Activated naive CD4-positive, alpha-beta T cell treated with anti-CD3 and anti-CD28 coated beads, Interleukin-2, amount 50 U/mL, for 24 hours (primary cell): ENCODE measurements at regions not wholly inside any gene's neighbourhood (a gene's known extent, or its start where the extent isn't known, plus 50 kb on each side); places are given as distances from the start of the nearest gene placed in this dataset.

ENCODE experiments used
- H3K27ac Mint-ChIP-seq: one replicate; pipeline ENCODE4 v1.8.0; 2021; ENCODE audit warnings: mild to moderate bottlenecking, mixed read lengths
- H3K27me3 Mint-ChIP-seq: one replicate; pipeline ENCODE4 v1.8.0; 2021; ENCODE audit warnings: mixed read lengths
- H3K36me3 Mint-ChIP-seq: one replicate; pipeline ENCODE4 v1.8.0; 2021; ENCODE audit warnings: mixed read lengths
- H3K4me1 Mint-ChIP-seq: one replicate; pipeline ENCODE4 v1.8.0; 2021; ENCODE audit warnings: mixed read lengths
- H3K4me3 Mint-ChIP-seq: one replicate; pipeline ENCODE4 v1.8.0; 2021; ENCODE audit warnings: mild to moderate bottlenecking, mixed read lengths
- H3K9me3 Mint-ChIP-seq: one replicate; pipeline ENCODE4 v1.8.0; 2021; ENCODE audit warnings: mixed read lengths

GRCh38 chr16:65869261-65869660 is 497.2 kb upstream of the CDH5 start:
- no peaks in the 10 kb centered on the region for H3K36me3 Mint-ChIP-seq
- H3K27me3 Mint-ChIP-seq = no peaks in the 10 kb centered on the region
- H3K9me3 Mint-ChIP-seq = no peaks in the 10 kb centered on the region
- H3K4me3 Mint-ChIP-seq = no peak overlapping the region
- no peaks in the 10 kb centered on the region for H3K4me1 Mint-ChIP-seq
- H3K27ac Mint-ChIP-seq = no peak overlapping the region

GRCh38 chr16:65867276-65867960 is 499.1 kb upstream of the CDH5 start:
- Mint-ChIP-seq H3K36me3 (no peaks in the 10 kb centered on the region), H3K9me3 (no peaks in the 10 kb centered on the region), H3K27me3 (no peaks in the 10 kb centered on the region), H3K27ac (no peak overlapping the region), H3K4me1 (no peaks in the 10 kb centered on the region), H3K4me3 (no peak overlapping the region)

- H3K4me3 Mint-ChIP-seq = no peak overlapping the region
- no peaks in the 10 kb centered on the region for H3K4me1 Mint-ChIP-seq
- peaks cover 2% of the 10 kb centered on the region for H3K27me3 Mint-ChIP-seq
Observed at GRCh38 chr16:65863236-65863635, 503.3 kb upstream of the CDH5 start.

GRCh38 chr16:65861131-65861731 is 505.3 kb upstream of the CDH5 start:
- peaks cover 4% of the 10 kb centered on the region for H3K27me3 Mint-ChIP-seq
- no peaks in the 10 kb centered on the region for H3K4me1 Mint-ChIP-seq
- H3K9me3 Mint-ChIP-seq = no peaks in the 10 kb centered on the region
- H3K27ac Mint-ChIP-seq = no peak overlapping the region
- H3K4me3 Mint-ChIP-seq = no peak overlapping the region
- no peaks in the 10 kb centered on the region for H3K36me3 Mint-ChIP-seq

More at GRCh38 chr16:65863236-65863635, 503.3 kb upstream of the CDH5 start:
- no peak overlapping the region for H3K27ac Mint-ChIP-seq
- H3K9me3 Mint-ChIP-seq = no peaks in the 10 kb centered on the region
- H3K36me3 Mint-ChIP-seq = no peaks in the 10 kb centered on the region

GRCh38 chr16:65855171-65856145 is 511.0 kb upstream of the CDH5 start:
- H3K4me3 Mint-ChIP-seq = no peak overlapping the region
- peaks cover 5% of the 10 kb centered on the region for H3K27me3 Mint-ChIP-seq

GRCh38 chr16:65846210-65846602 is 520.3 kb upstream of the CDH5 start:
- H3K36me3 Mint-ChIP-seq = no peaks in the 10 kb centered on the region
- no peaks in the 10 kb centered on the region for H3K27me3 Mint-ChIP-seq
- H3K4me3 Mint-ChIP-seq = no peak overlapping the region
- no peak overlapping the region for H3K27ac Mint-ChIP-seq
- no peaks in the 10 kb centered on the region for H3K4me1 Mint-ChIP-seq
- H3K9me3 Mint-ChIP-seq = no peaks in the 10 kb centered on the region

More at GRCh38 chr16:65855171-65856145, 511.0 kb upstream of the CDH5 start:
- no peaks in the 10 kb centered on the region for H3K36me3 Mint-ChIP-seq
- H3K27ac Mint-ChIP-seq = no peak overlapping the region
- H3K4me1 Mint-ChIP-seq = no peaks in the 10 kb centered on the region
- no peaks in the 10 kb centered on the region for H3K9me3 Mint-ChIP-seq

GRCh38 chr16:65845466-65846209 is 520.9 kb upstream of the CDH5 start:
- no peaks in the 10 kb centered on the region for H3K4me1 Mint-ChIP-seq
- H3K27ac Mint-ChIP-seq = no peak overlapping the region
- H3K27me3 Mint-ChIP-seq = no peaks in the 10 kb centered on the region
- no peaks in the 10 kb centered on the region for H3K9me3 Mint-ChIP-seq
- H3K36me3 Mint-ChIP-seq = no peaks in the 10 kb centered on the region
- H3K4me3 Mint-ChIP-seq = no peak overlapping the region

GRCh38 chr16:65843941-65844340 is 522.5 kb upstream of the CDH5 start:
- H3K4me1 Mint-ChIP-seq = no peaks in the 10 kb centered on the region
- H3K36me3 Mint-ChIP-seq = no peaks in the 10 kb centered on the region
- no peaks in the 10 kb centered on the region for H3K9me3 Mint-ChIP-seq
- H3K27me3 Mint-ChIP-seq = no peaks in the 10 kb centered on the region
- no peak overlapping the region for H3K4me3 Mint-ChIP-seq
- H3K27ac Mint-ChIP-seq = no peak overlapping the region

GRCh38 chr16:65842067-65842466 is 524.4 kb upstream of the CDH5 start:
- no peaks in the 10 kb centered on the region for H3K36me3 Mint-ChIP-seq
- no peak overlapping the region for H3K27ac Mint-ChIP-seq
- no peaks in the 10 kb centered on the region for H3K9me3 Mint-ChIP-seq
- H3K4me1 Mint-ChIP-seq = no peaks in the 10 kb centered on the region
- no peaks in the 10 kb centered on the region for H3K27me3 Mint-ChIP-seq
- no peak overlapping the region for H3K4me3 Mint-ChIP-seq

GRCh38 chr16:65838001-65838400 is 528.5 kb upstream of the CDH5 start:
- Mint-ChIP-seq H3K27me3 (no peaks in the 10 kb centered on the region), H3K36me3 (no peaks in the 10 kb centered on the region), H3K4me1 (no peaks in the 10 kb centered on the region), H3K4me3 (no peak overlapping the region), H3K27ac (no peak overlapping the region), H3K9me3 (no peaks in the 10 kb centered on the region)

- H3K27ac Mint-ChIP-seq = no peak overlapping the region
- no peaks in the 10 kb centered on the region for H3K36me3 Mint-ChIP-seq
- H3K4me1 Mint-ChIP-seq = no peaks in the 10 kb centered on the region
- no peak overlapping the region for H3K4me3 Mint-ChIP-seq
- H3K9me3 Mint-ChIP-seq = no peaks in the 10 kb centered on the region
- no peaks in the 10 kb centered on the region for H3K27me3 Mint-ChIP-seq
Observed at GRCh38 chr16:65837464-65837863, 529.0 kb upstream of the CDH5 start.

GRCh38 chr16:65834688-65835087 is 531.8 kb upstream of the CDH5 start:
- no peaks in the 10 kb centered on the region for H3K36me3 Mint-ChIP-seq
- no peak overlapping the region for H3K27ac Mint-ChIP-seq
- H3K4me3 Mint-ChIP-seq = no peak overlapping the region
- H3K9me3 Mint-ChIP-seq = no peaks in the 10 kb centered on the region
- H3K27me3 Mint-ChIP-seq = no peaks in the 10 kb centered on the region
- H3K4me1 Mint-ChIP-seq = no peaks in the 10 kb centered on the region

GRCh38 chr16:65833171-65833871 is 533.2 kb upstream of the CDH5 start:
- H3K27me3 Mint-ChIP-seq = peaks cover 2% of the 10 kb centered on the region
- no peak overlapping the region for H3K27ac Mint-ChIP-seq
- no peaks in the 10 kb centered on the region for H3K4me1 Mint-ChIP-seq
- no peaks in the 10 kb centered on the region for H3K36me3 Mint-ChIP-seq
- no peak overlapping the region for H3K4me3 Mint-ChIP-seq
- H3K9me3 Mint-ChIP-seq = no peaks in the 10 kb centered on the region

GRCh38 chr16:65832679-65833078 is 533.8 kb upstream of the CDH5 start:
- peaks cover 5% of the 10 kb centered on the region for H3K9me3 Mint-ChIP-seq
- no peaks in the 10 kb centered on the region for H3K36me3 Mint-ChIP-seq
- no peaks in the 10 kb centered on the region for H3K4me1 Mint-ChIP-seq
- H3K27ac Mint-ChIP-seq = no peak overlapping the region
- no peak overlapping the region for H3K4me3 Mint-ChIP-seq
- H3K27me3 Mint-ChIP-seq = peaks cover 2% of the 10 kb centered on the region
